Endothelial cell of umbilical vein (primary cell): ENCODE measurements at regions not wholly inside any gene's neighbourhood (a gene's known extent, or its start where the extent isn't known, plus 50 kb on each side); places are given as distances from the start of the nearest gene placed in this dataset.

ENCODE experiments used
- BruUV-seq: library from RNA; stranded (reverse); fragments of 400-500 nt; replicated peaks from 2 replicates; lab custom pipeline; 2021; lab: Mats Ljungman, UMichigan
- CTCF ChIA-PET: fragments of 300-600, 350-600 bp; sonication (Branson Sonifier 250); formaldehyde crosslinking; loops from one replicate; lab custom pipeline; 2021; ENCODE audit warnings: antibody characterized with exemption, inconsistent platforms; lab: Charles Lee
- POLR2A ChIA-PET: fragments of 300-600, 350-600 bp; sonication (Branson Sonifier 250); formaldehyde crosslinking; loops from one replicate; lab custom pipeline; 2021; ENCODE audit warnings: antibody characterized with exemption, inconsistent platforms; lab: Charles Lee
- DNase-seq: peaks from one replicate; pipeline ENCODE4 v3.0.0-alpha.2; 2011; ENCODE audit warnings: low read depth, low spot score
- FAIRE-seq: peaks from 2 replicates; lab custom pipeline; 2011; peaks lifted over from hg19 to GRCh38; lab: Jason Lieb, UNC
- H2AFZ ChIP-seq: 2 replicates; pipeline ENCODE4 v1.6.0; 2012; ENCODE audit warnings: low read depth, low read length, control low read depth, inconsistent platforms
- H3K27ac ChIP-seq: 2 replicates; pipeline ENCODE4 v1.5.1; 2011; ENCODE audit warnings: low read depth, mild to moderate bottlenecking, control low read depth, low read length, moderate library complexity; ENCODE audit not compliant: insufficient read depth
- H3K27me3 ChIP-seq, 2 experiments: 2 replicates each; pipeline versions ENCODE4 v1.6.0 to v1.6.1; 2011; ENCODE audit warnings: low read length in 2 of 2, mixed read lengths in 1 of 2; ENCODE audit not compliant: control insufficient read depth in 2 of 2, insufficient read depth in 2 of 2
- H3K36me3 ChIP-seq, 2 experiments: 2 replicates in 1 of 2; 3 replicates in 1 of 2; pipeline ENCODE4 v1.5.1; 2011; ENCODE audit warnings: low read length in 2 of 2, mild to moderate bottlenecking in 1 of 2, moderate library complexity in 1 of 2; ENCODE audit not compliant: control insufficient read depth in 2 of 2, insufficient read depth in 2 of 2; ENCODE audit errors: extremely low read depth in 1 of 2
- H3K4me1 ChIP-seq: 3 replicates; pipeline ENCODE4 v1.5.1; 2011; ENCODE audit warnings: mild to moderate bottlenecking, low read length; ENCODE audit not compliant: control insufficient read depth, insufficient read depth; ENCODE audit errors: extremely low read depth
- H3K4me2 ChIP-seq: 2 replicates; pipeline ENCODE4 v1.6.1; 2011; ENCODE audit warnings: low read length, control low read depth, mixed read lengths; ENCODE audit not compliant: insufficient read depth
- H3K4me3 ChIP-seq, 3 experiments: fragments of 200-600 bp in 1 of 3; sonication (generic), shearing (Covaris generic) in 1 of 3; replicated peaks in 1 of 3; 2 replicates each; pipeline ENCODE4 v1.5.1; 2011 to 2016; ENCODE audit warnings: control low read depth in 3 of 3, low read length in 3 of 3, mild to moderate bottlenecking in 2 of 3, inconsistent platforms in 1 of 3, low read depth in 1 of 3, moderate library complexity in 1 of 3; ENCODE audit not compliant: insufficient read depth in 1 of 3
- H3K79me2 ChIP-seq: 2 replicates; pipeline ENCODE4 v1.6.0; 2012; ENCODE audit warnings: low read length, inconsistent platforms; ENCODE audit not compliant: control insufficient read depth, insufficient read depth
- H3K9ac ChIP-seq: replicated peaks from 2 replicates; pipeline ENCODE3; 2011; ENCODE audit warnings: low read length, control low read depth; ENCODE audit not compliant: insufficient read depth; ENCODE audit errors: extremely low read depth
- H3K9me1 ChIP-seq: replicated peaks from 3 replicates; pipeline ENCODE4 v1.6.0; 2011; ENCODE audit warnings: mild to moderate bottlenecking, low read length; ENCODE audit not compliant: control insufficient read depth, insufficient read depth; ENCODE audit errors: extremely low read depth
- H3K9me3 ChIP-seq: replicated peaks from 2 replicates; pipeline ENCODE4 v1.5.1; 2012; ENCODE audit warnings: low read length, inconsistent platforms; ENCODE audit not compliant: control insufficient read depth, insufficient read depth
- H4K20me1 ChIP-seq: replicated peaks from 2 replicates; pipeline ENCODE3; 2011; ENCODE audit warnings: mild to moderate bottlenecking, low read length; ENCODE audit not compliant: control insufficient read depth, insufficient read depth; ENCODE audit errors: extremely low read depth
- CTCF ChIP-seq, 2 donors: IDR thresholded peaks; 1 replicate in 1 of 2; 2 replicates in 1 of 2; pipeline ENCODE4 v1.5.1; 2011; ENCODE audit warnings: low read length in 2 of 2, mild to moderate bottlenecking in 2 of 2, moderate library complexity in 2 of 2, control low read depth in 1 of 2, inconsistent platforms in 1 of 2, low read depth in 1 of 2; ENCODE audit not compliant: insufficient read depth in 1 of 2; ENCODE audit errors: extremely low read depth in 1 of 2
- EZH2 ChIP-seq: IDR thresholded peaks from 2 replicates; pipeline ENCODE4 v1.6.1; 2012; ENCODE audit warnings: borderline replicate concordance, low read depth, mild to moderate bottlenecking, moderate library complexity, low read length, inconsistent platforms; ENCODE audit not compliant: severe bottlenecking
- FOS ChIP-seq: IDR thresholded peaks from 2 replicates; pipeline ENCODE4 v1.6.1; 2011; ENCODE audit warnings: mild to moderate bottlenecking, low read length, moderate library complexity, borderline replicate concordance; ENCODE audit not compliant: insufficient read depth
- GATA2 ChIP-seq: IDR thresholded peaks from 2 replicates; pipeline ENCODE4 v1.7.0; 2011; ENCODE audit warnings: low read depth, mild to moderate bottlenecking, moderate library complexity, mixed read lengths, low read length; ENCODE audit not compliant: insufficient read length, insufficient read depth
- JUN ChIP-seq: IDR thresholded peaks from 2 replicates; pipeline ENCODE4 v1.6.1; 2011; ENCODE audit warnings: borderline replicate concordance, low read depth; ENCODE audit not compliant: insufficient read length, insufficient read depth
- MAX ChIP-seq: IDR thresholded peaks from 2 replicates; pipeline ENCODE4 v1.6.1; 2011; ENCODE audit not compliant: insufficient read depth, insufficient read length
- MYC ChIP-seq: IDR thresholded peaks from one replicate; pipeline ENCODE4 v1.6.1; 2011; ENCODE audit warnings: mild to moderate bottlenecking, low read depth, low read length
- POLR2A ChIP-seq: IDR thresholded peaks from 2 replicates; pipeline ENCODE4 v1.6.1; 2012; ENCODE audit warnings: low read depth, mild to moderate bottlenecking, control low read depth, low read length
- POLR2AphosphoS5 ChIP-seq: IDR thresholded peaks from 2 replicates; pipeline ENCODE4 v1.6.1; 2012; ENCODE audit warnings: low read depth, mild to moderate bottlenecking, control low read depth, low read length, moderate library complexity; ENCODE audit not compliant: insufficient read depth
- dilution Hi-C: fragments of 300-500 bp; cut with MboI; formaldehyde crosslinking; loops from one replicate; pipeline ENCODE4 v1.15.0; 2019; ENCODE audit warnings: low sequenced_read_pairs; ENCODE audit not compliant: extremely low pct_ligation_motif_present
- intact Hi-C: fragments of 100-400 bp; cut with micrococcal nuclease; formaldehyde crosslinking; loops from one replicate; pipeline ENCODE4 v1.10.0; 2022

- BruUV-seq: TSS peak; percentile 53
- Histone ChIP-seq H3K4me2 (no peak overlapping the region), H3K9me1 (no peaks in the 10 kb centered on the region), H2AFZ (no peak overlapping the region), H3K27ac (peak overlapping the region; percentile 90), H3K9ac (peak overlapping the region; percentile 45), H3K27me3 (no peaks in the 10 kb centered on the region), H3K79me2 (no peaks in the 10 kb centered on the region), H3K9me3 (peaks cover 10% of the 10 kb centered on the region), H3K4me3 (no peak overlapping the region), H4K20me1 (no peaks in the 10 kb centered on the region), H3K4me1 (peaks cover 58% of the 10 kb centered on the region), H3K36me3 (no peaks in the 10 kb centered on the region)
- no peak for TF ChIP-seq MYC
- no peak for TF ChIP-seq JUN
- no peak for TF ChIP-seq CTCF (IDR thresholded peaks at IDR 0.05; ENCODE audit: extremely low read depth in 1 of 2, insufficient read depth in 1 of 2, low read depth in 1 of 2, low read length in 2 of 2)
- TF ChIP-seq GATA2: no peak
- no peak for TF ChIP-seq MAX
- TF ChIP-seq FOS: no peak
- TF ChIP-seq POLR2AphosphoS5: no peak
- TF ChIP-seq POLR2A: no peak
- no peak for TF ChIP-seq EZH2
- dilution Hi-C loops (no loop called here), intact Hi-C loops (loop anchor here (2.0 kb wide), 1 partner anchor 563 kb away; no protein-coding TSS in a partner anchor)
- FAIRE-seq (no peak), DNase-seq (no peak)
- ChIA-PET CTCF (interaction anchor here (1.0 to 6.5 kb wide), 4 partner anchors 11 to 66 kb away, joined by 3 to 43 read pairs (median 4); no protein-coding TSS in a partner anchor), POLR2A (interaction anchor here (1.1 kb wide), 1 partner anchor 13 kb away, joined by 3 read pairs; no protein-coding TSS in a partner anchor)
Observed at GRCh38 chr13:39881383-39881782, 225.9 kb downstream of the COG6 start.
